ENCODE measurements at regions not wholly inside any gene's neighbourhood (a gene's known extent, or its start where the extent isn't known, plus 50 kb on each side); places are given as distances from the start of the nearest gene placed in this dataset.

- TF ChIP-seq CTCF (IDR thresholded peaks at IDR 0.05; ENCODE audit: low read depth, low read length) (no peak), EZH2phosphoT487 (IDR thresholded peaks at IDR 0.05; ENCODE audit: low read depth) (no peak)
Measured at GRCh38 chr13:44718467-44718866, 142.3 kb upstream of the TSC22D1 start.
